Fibroblast of lung (primary cell): ENCODE measurements at regions not wholly inside any gene's neighbourhood (a gene's known extent, or its start where the extent isn't known, plus 50 kb on each side); places are given as distances from the start of the nearest gene placed in this dataset.

Experiments used
- CTCF ChIP-seq, 2 donors: IDR thresholded peaks in 1 of 2; conservative IDR thresholded peaks in 1 of 2; 1 replicate in 1 of 2; 2 replicates in 1 of 2; pipeline ENCODE4 v1.5.1; 2011 to 2012; ENCODE audit warnings: low read length in 2 of 2, control low read depth in 1 of 2, inconsistent platforms in 1 of 2, low read depth in 1 of 2, mild to moderate bottlenecking in 1 of 2
- EZH2 ChIP-seq: IDR thresholded peaks from 2 replicates; pipeline ENCODE4 v1.5.1; 2012; ENCODE audit warnings: low read length, control low read depth, mild to moderate bottlenecking; ENCODE audit errors: missing control alignments

- TF ChIP-seq CTCF (conservative IDR thresholded peaks at IDR 0.05 in 1 of 2, IDR thresholded peaks at IDR 0.05 in 1 of 2; ENCODE audit: low read depth in 1 of 2, low read length in 2 of 2) (no peak), EZH2 (no peak)
These were observed 176.7 kb downstream of the TRIM33 start for GRCh38 chr1:114334297-114334696.
